Epithelial cell of esophagus (primary cell): ENCODE measurements at regions not wholly inside any gene's neighbourhood (a gene's known extent, or its start where the extent isn't known, plus 50 kb on each side); places are given as distances from the start of the nearest gene placed in this dataset.

Experiments
- DNase-seq: peaks from one replicate; pipeline ENCODE4 v3.0.0; 2010; ENCODE audit warnings: low read depth
- H3K4me3 ChIP-seq: 2 replicates; pipeline ENCODE4 v1.5.1; 2011; ENCODE audit warnings: mild to moderate bottlenecking, low read length, control low read depth
- TF ChIP-seq, protein P1 (sequence below): IDR thresholded peaks from 2 replicates; pipeline ENCODE4 v1.5.1; 2011; ENCODE audit warnings: low read depth, mild to moderate bottlenecking, low read length, control low read depth, inconsistent platforms; ENCODE audit not compliant: insufficient read depth; ENCODE audit errors: missing control alignments

DNA sequence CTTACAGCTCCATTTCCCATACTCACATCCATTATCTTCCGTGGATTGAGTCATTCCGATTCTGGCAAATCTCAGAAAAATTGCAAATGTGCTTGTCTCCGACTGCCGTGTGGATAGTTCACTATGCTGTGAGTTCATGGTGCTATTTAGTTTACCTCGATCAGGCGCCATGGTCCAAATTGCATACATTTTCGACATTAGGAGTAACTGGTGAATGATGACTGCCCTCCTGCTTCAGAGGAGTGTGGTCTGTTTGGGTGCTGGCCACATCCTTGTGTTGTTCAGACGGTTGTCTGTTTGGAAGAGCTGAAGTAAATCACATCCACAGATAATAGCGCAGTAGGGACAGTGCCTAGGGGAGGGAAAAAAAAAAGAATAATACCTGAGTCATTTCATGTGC is 439.5 kb downstream of the ZNF516 start:
- TF ChIP-seq, protein P1, sequence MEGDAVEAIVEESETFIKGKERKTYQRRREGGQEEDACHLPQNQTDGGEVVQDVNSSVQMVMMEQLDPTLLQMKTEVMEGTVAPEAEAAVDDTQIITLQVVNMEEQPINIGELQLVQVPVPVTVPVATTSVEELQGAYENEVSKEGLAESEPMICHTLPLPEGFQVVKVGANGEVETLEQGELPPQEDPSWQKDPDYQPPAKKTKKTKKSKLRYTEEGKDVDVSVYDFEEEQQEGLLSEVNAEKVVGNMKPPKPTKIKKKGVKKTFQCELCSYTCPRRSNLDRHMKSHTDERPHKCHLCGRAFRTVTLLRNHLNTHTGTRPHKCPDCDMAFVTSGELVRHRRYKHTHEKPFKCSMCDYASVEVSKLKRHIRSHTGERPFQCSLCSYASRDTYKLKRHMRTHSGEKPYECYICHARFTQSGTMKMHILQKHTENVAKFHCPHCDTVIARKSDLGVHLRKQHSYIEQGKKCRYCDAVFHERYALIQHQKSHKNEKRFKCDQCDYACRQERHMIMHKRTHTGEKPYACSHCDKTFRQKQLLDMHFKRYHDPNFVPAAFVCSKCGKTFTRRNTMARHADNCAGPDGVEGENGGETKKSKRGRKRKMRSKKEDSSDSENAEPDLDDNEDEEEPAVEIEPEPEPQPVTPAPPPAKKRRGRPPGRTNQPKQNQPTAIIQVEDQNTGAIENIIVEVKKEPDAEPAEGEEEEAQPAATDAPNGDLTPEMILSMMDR: no peak
- no peak for DNase-seq
- no peak overlapping the region for H3K4me3 ChIP-seq

DNA sequence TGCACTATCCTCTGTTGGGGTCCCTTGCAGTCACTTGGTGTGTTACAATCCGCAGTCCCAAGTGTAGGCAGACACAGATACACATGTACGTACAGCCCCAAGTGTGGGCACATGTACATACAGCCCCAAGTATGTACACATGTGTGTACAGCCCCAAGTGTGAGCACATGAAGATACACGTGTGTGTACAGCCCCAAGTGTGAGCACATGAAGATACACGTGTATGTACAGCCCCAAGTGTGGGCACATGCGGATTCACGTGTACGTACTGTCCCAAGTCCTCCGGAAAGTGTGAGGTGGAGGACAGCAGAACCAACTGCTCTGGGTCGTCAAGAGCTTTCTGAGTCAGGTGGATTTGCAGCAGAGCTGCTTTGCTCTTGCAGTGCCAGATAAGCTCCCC is 440.0 kb downstream of the ZNF516 start:
- H3K4me3 ChIP-seq: no peak overlapping the region
- TF ChIP-seq, protein P1: no peak
- no peak for DNase-seq

DNA sequence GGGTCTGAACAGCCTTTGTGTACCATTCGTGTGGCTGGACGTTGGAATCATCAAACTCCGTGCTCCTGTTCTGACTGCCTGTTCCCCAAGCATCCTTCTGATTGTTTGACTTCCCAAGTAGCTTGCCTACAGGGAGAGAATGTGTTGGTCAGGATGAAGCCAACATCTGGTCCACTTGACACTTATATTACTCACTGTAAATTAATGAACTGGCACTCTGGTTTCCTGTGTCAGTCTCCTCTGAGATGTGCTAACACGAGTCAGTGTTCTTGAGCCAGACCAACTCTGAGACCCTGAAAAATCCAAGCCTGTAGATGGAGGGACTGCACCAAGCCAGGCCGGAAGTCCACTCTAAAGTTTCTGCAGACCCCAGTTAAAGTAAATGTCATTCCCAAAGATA is 440.9 kb downstream of the ZNF516 start:
- H3K4me3 ChIP-seq: no peak overlapping the region
- TF ChIP-seq, protein P1: no peak
- DNase-seq: no peak

DNA sequence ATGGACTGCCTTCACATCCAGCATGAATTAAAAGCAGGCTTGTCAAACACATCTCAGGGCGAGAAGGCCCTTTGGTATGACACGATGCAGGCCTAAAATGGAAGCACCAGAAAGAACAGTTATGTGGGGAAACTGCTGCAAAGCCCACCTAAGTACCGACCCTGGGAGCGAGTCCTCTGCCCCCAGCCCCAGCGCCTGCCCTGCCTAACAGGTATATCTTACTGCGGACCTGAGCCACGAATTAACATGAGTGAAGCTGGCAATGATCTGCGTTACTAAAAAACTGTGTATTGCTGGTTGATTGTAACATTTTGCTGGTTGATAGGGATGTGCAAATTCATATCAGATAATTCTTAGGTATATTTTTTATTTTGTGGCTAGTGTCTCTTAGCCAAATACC is 441.5 kb downstream of the ZNF516 start:
- TF ChIP-seq, protein P1: no peak
- DNase-seq: no peak
- no peak overlapping the region for H3K4me3 ChIP-seq

DNA sequence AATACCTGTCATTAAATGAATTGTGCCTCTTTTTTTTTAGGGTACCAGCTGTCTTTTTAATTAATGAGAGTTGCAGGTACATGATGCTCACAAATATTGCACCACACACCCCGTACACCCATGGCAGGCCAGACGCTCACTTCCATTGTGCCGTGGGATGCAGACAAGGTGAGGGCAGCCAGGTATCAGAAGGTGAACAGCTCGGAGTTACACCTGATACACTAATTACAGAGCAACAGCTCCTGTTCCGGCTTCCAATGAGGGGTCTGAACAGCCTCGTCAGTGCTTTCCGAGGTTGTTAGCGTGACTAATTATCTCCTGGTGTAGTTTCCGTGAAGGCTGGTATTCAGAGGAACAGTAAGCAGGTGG is 442.8 kb downstream of the ZNF516 start:
- H3K4me3 ChIP-seq: no peak overlapping the region
- TF ChIP-seq, protein P1: no peak
- no peak for DNase-seq

DNA sequence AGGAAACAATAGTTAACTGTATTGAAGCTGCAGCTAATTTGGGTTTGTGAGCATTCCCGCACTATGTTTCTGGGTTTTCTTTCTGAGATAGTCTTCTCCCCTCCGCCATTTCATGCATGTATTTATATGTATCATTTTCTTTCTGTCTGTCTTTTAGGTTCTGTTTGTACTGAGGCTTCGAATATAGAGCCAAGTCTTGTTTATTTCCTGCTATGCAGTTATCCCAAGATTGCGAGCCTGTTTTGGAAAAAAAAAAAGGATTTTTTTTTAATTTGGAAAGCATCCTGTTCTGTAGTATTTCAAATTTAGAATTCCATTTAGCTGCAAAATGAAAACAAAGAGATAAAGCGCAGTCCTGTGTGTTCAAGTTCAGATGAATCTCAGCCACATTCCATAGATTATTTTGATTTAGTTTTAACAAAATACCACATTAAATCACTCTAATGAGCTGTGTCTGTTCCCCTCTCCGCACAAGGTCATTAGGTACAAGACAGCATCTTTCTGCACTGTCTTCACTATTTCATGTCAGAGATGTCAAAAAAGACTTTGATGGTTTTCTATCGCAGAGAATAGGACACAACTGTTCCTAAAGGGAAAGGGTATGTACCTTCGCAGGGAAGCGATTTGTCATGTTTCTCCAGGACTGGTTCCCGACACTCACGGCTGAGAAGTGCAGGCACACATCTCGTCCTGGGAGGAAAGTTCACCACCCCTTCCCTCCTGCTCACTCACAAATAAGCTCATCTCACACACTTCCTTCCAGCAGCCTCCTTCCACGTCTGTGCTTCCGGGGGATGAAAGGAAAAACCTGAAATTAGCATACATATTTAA is 443.4 kb downstream of the ZNF516 start:
- no peak overlapping the region for H3K4me3 ChIP-seq
- TF ChIP-seq, protein P1: no peak
- DNase-seq: no peak

DNA sequence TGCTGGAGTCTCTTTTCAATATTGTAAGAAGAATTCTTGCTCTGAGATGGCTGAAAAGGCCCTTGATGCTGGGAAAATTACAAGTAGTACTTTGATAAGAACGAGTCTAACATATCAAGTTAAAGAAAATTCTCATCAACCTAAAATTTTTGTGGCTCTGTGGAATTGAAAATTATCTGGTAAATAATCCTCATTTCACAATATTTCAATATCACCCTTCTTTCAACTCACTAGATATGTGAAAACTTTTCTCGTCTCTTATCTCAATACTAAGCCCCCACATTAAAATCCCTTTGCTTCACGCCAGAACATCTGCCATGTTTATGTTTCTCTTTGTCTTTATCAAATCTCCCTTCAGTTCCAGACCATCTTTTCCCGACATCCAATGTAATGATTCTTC is 448.8 kb downstream of the ZNF516 start:
- DNase-seq: no peak
- TF ChIP-seq, protein P1: no peak
- no peak overlapping the region for H3K4me3 ChIP-seq
